HepG2 (cell line): ENCODE measurements at regions not wholly inside any gene's neighbourhood (a gene's known extent, or its start where the extent isn't known, plus 50 kb on each side); places are given as distances from the start of the nearest gene placed in this dataset.

Experiments
- DR1 ChIP-seq: sonication (generic); formaldehyde crosslinking; IDR thresholded peaks from 2 replicates; pipeline ENCODE4 v1.8.0; 2021; ENCODE audit warnings: mild to moderate bottlenecking, missing genetic modification reagents, inconsistent platforms
- ELF3 ChIP-seq: IDR thresholded peaks from 2 replicates; pipeline ENCODE4 v1.6.1; 2016; ENCODE audit warnings: missing genetic modification reagents, missing compliant biosample characterization
- GMEB1 ChIP-seq: sonication (generic); formaldehyde crosslinking; IDR thresholded peaks from 2 replicates; pipeline ENCODE4 v1.5.1; 2020; ENCODE audit warnings: missing genetic modification reagents, mild to moderate bottlenecking, borderline replicate concordance
- HNF4A ChIP-seq: sonication (generic); formaldehyde crosslinking; IDR thresholded peaks from 2 replicates; pipeline ENCODE4 v1.4.0; 2020; ENCODE audit warnings: missing genetic modification reagents
- HOXA5 ChIP-seq: sonication (generic); formaldehyde crosslinking; IDR thresholded peaks from 2 replicates; pipeline ENCODE4 v1.4.0; 2020; ENCODE audit warnings: missing genetic modification reagents
- IKZF5 ChIP-seq: IDR thresholded peaks from 2 replicates; pipeline ENCODE4 v1.6.1; 2018; ENCODE audit warnings: missing genetic modification reagents, mild to moderate bottlenecking, missing compliant biosample characterization
- MED1 ChIP-seq: sonication (generic); formaldehyde crosslinking; IDR thresholded peaks from 2 replicates; pipeline ENCODE4 v1.4.0; 2020; ENCODE audit warnings: missing genetic modification reagents
- NR2F1 ChIP-seq, 2 experiments: fragments of 450-650 bp in 1 of 2; formaldehyde crosslinking in 1 of 2; IDR thresholded peaks; 2 replicates each; pipeline versions ENCODE4 v1.5.0 to v1.6.1; 2016 to 2020; ENCODE audit warnings: mild to moderate bottlenecking in 1 of 2, missing compliant biosample characterization in 1 of 2, missing genetic modification reagents in 1 of 2, moderate library complexity in 1 of 2
- NR2F6 ChIP-seq, 2 experiments: IDR thresholded peaks; 2 replicates each; pipeline ENCODE4 v1.6.1; 2016; ENCODE audit warnings: antibody characterized with exemption in 1 of 2, mild to moderate bottlenecking in 1 of 2
- RARA ChIP-seq: IDR thresholded peaks from 2 replicates; pipeline ENCODE4 v1.6.1; 2016; ENCODE audit warnings: missing genetic modification reagents, missing compliant biosample characterization
- SAP130 ChIP-seq: IDR thresholded peaks from 2 replicates; pipeline ENCODE4 v1.6.1; 2016; ENCODE audit warnings: low read depth
- SOX13 ChIP-seq, 3 experiments: fragments of 450-650 bp in 1 of 3; sonication (generic) in 1 of 3; formaldehyde crosslinking in 1 of 3; IDR thresholded peaks in 2 of 3; conservative IDR thresholded peaks in 1 of 3; 2 replicates each; pipeline versions ENCODE4 v1.5.0 to v1.6.1; 2016 to 2020; ENCODE audit warnings: antibody characterized with exemption in 1 of 3, mild to moderate bottlenecking in 1 of 3, missing compliant biosample characterization in 1 of 3, missing genetic modification reagents in 1 of 3, moderate library complexity in 1 of 3
- SOX6 ChIP-seq, 2 experiments: fragments of 450-650 bp in 1 of 2; sonication (generic) in 1 of 2; formaldehyde crosslinking in 1 of 2; IDR thresholded peaks; 2 replicates each; pipeline versions ENCODE4 v1.4.0 to v1.6.1; 2017 to 2020; ENCODE audit warnings: antibody characterized with exemption in 1 of 2, mild to moderate bottlenecking in 1 of 2, missing genetic modification reagents in 1 of 2
- THRA ChIP-seq: sonication (generic); formaldehyde crosslinking; IDR thresholded peaks from 2 replicates; pipeline ENCODE4 v1.4.0; 2020; ENCODE audit warnings: missing genetic modification reagents, borderline replicate concordance
- ZBTB2 ChIP-seq: sonication (generic); formaldehyde crosslinking; IDR thresholded peaks from 2 replicates; pipeline ENCODE4 v1.8.0; 2022; ENCODE audit warnings: low read depth, missing genetic modification reagents
- ZBTB43 ChIP-seq: sonication (generic); formaldehyde crosslinking; conservative IDR thresholded peaks from 2 replicates; pipeline ENCODE4 v1.4.0; 2020; ENCODE audit warnings: missing genetic modification reagents
- ZFY ChIP-seq: sonication (generic); formaldehyde crosslinking; IDR thresholded peaks from 2 replicates; pipeline ENCODE4 v1.4.0; 2020; ENCODE audit warnings: missing genetic modification reagents
- ZGPAT ChIP-seq: IDR thresholded peaks from 2 replicates; pipeline ENCODE4 v1.6.1; 2016; ENCODE audit warnings: mild to moderate bottlenecking
- ZNF549 ChIP-seq: sonication (generic); formaldehyde crosslinking; IDR thresholded peaks from 2 replicates; pipeline ENCODE4 v1.5.0; 2020; ENCODE audit warnings: missing genetic modification reagents
- ZNF569 ChIP-seq: sonication (generic); formaldehyde crosslinking; IDR thresholded peaks from 2 replicates; pipeline ENCODE4 v1.5.0; 2020; ENCODE audit warnings: mild to moderate bottlenecking, missing genetic modification reagents, moderate library complexity, borderline replicate concordance
- ZNF776 ChIP-seq: sonication (generic); formaldehyde crosslinking; IDR thresholded peaks from 2 replicates; pipeline ENCODE4 v1.4.0; 2020; ENCODE audit warnings: mild to moderate bottlenecking, missing genetic modification reagents

GRCh38 chr3:72448858-72449257 is 399.4 kb downstream of the SHQ1 start (continued):
- TF ChIP-seq ZGPAT = 0 out of 2 replicates have a peak, but pooled peaks have one; percentile 38
- no peak for TF ChIP-seq SOX6 (IDR thresholded peaks at IDR 0.05)
- peak; percentile 23; the same call in 1 of the 2 replicates for TF ChIP-seq SOX6 (CRISPR knock-in tag; IDR thresholded peaks at IDR 0.05)
- no peak for TF ChIP-seq IKZF5 (CRISPR knock-in tag)
- no peak for TF ChIP-seq DR1
- TF ChIP-seq NR2F1 (CRISPR knock-in tag; IDR thresholded peaks at IDR 0.05) = peak; percentile 6 to 21; a peak in 1 of 4 replicates
- 0 out of 2 replicates have a peak, but pooled peaks have one; percentile 3 for TF ChIP-seq HNF4A
- no peak for TF ChIP-seq SOX13 (IDR thresholded peaks at IDR 0.05)
- TF ChIP-seq SOX13 (CRISPR knock-in tag; conservative IDR thresholded peaks at IDR 0.05 in 1 of 2, IDR thresholded peaks at IDR 0.05 in 1 of 2) = peak in 1 of 2 experiments; percentile 48; a peak in 1 of 4 replicates
- TF ChIP-seq ZBTB43 (CRISPR knock-in tag) = 0 out of 2 replicates have a peak, but pooled peaks have one; percentile 31
- no peak for TF ChIP-seq ZBTB2 (CRISPR knock-in tag)
- TF ChIP-seq HOXA5 (CRISPR knock-in tag) = no peak
- no peak for TF ChIP-seq GMEB1 (CRISPR knock-in tag)
- TF ChIP-seq ZNF569 = no peak
- peak; percentile 57; the same call in 1 of the 2 replicates for TF ChIP-seq NR2F6 (IDR thresholded peaks at IDR 0.05)
- TF ChIP-seq NR2F6 (CRISPR knock-in tag; IDR thresholded peaks at IDR 0.05) = peak; percentile 75
- no peak for TF ChIP-seq ZNF549 (CRISPR knock-in tag)
- TF ChIP-seq SAP130 = peak; percentile 13; the same call in 1 of the 2 replicates
- TF ChIP-seq ZFY = 0 out of 2 replicates have a peak, but pooled peaks have one; percentile 2
- peak; percentile 30; the same call in 1 of the 2 replicates for TF ChIP-seq THRA
- TF ChIP-seq MED1 (CRISPR knock-in tag) = 0 out of 2 replicates have a peak, but pooled peaks have one; percentile 11
- TF ChIP-seq ELF3 = peak; percentile 5; the same call in 1 of the 2 replicates
- no peak for TF ChIP-seq ZNF776 (CRISPR knock-in tag)
- TF ChIP-seq RARA (CRISPR knock-in tag) = peak; percentile 48
